ENCODE measurements at regions not wholly inside any gene's neighbourhood (a gene's known extent, or its start where the extent isn't known, plus 50 kb on each side); places are given as distances from the start of the nearest gene placed in this dataset.

GRCh38 chr5:25851301-25851700 is 1187.1 kb downstream of the CDH9 start:
- DNase-seq (ENCODE audit: low read depth): no peak
- no peak for TF ChIP-seq MAX (IDR thresholded peaks at IDR 0.05; ENCODE audit: low read depth, low read length)
- TF ChIP-seq MYC (IDR thresholded peaks at IDR 0.05; ENCODE audit: low read depth, low read length): no peak
- TF ChIP-seq POLR2A (IDR thresholded peaks at IDR 0.05; ENCODE audit: extremely low read depth, insufficient read length): no peak
- TF ChIP-seq CTCF (IDR thresholded peaks at IDR 0.05; ENCODE audit: low read depth, low read length): no peak
- no peak overlapping the region for H3K4me3 ChIP-seq (ENCODE audit: low read depth, low read length)

- H3K4me3 ChIP-seq (ENCODE audit: low read depth, low read length): no peak overlapping the region
- no peak for DNase-seq (ENCODE audit: low read depth)
- TF ChIP-seq POLR2A (IDR thresholded peaks at IDR 0.05; ENCODE audit: extremely low read depth, insufficient read length): no peak
- no peak for TF ChIP-seq CTCF (IDR thresholded peaks at IDR 0.05; ENCODE audit: low read depth, low read length)
- no peak for TF ChIP-seq MYC (IDR thresholded peaks at IDR 0.05; ENCODE audit: low read depth, low read length)
- no peak for TF ChIP-seq MAX (IDR thresholded peaks at IDR 0.05; ENCODE audit: low read depth, low read length)
These were observed 1187.8 kb downstream of the CDH9 start for GRCh38 chr5:25850581-25850980.

DNA sequence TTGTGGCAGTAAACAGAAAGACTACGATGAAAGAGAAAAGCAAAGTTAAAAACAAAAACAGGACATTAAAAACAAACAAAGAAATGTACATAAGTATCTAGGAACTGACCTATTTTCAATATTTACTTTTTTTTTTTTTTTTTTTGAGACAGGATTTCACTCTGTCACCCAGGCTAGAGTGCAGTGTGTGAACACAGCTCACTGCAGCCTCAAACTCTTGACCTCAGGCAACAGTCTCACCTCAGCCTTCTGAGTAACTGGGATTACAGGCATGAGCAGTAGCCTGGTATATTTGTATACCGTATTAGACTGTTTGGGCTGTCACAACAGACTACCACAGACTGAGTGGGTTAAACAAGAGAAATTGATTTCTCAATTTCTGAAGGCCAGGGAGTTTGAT is 1189.1 kb downstream of the CDH9 start:
- no peak overlapping the region for H3K4me3 ChIP-seq (ENCODE audit: low read depth, low read length)
- DNase-seq (ENCODE audit: low read depth): no peak
- TF ChIP-seq CTCF (IDR thresholded peaks at IDR 0.05; ENCODE audit: low read depth, low read length) (no peak), MYC (IDR thresholded peaks at IDR 0.05; ENCODE audit: low read depth, low read length) (no peak), MAX (IDR thresholded peaks at IDR 0.05; ENCODE audit: low read depth, low read length) (no peak), POLR2A (IDR thresholded peaks at IDR 0.05; ENCODE audit: extremely low read depth, insufficient read length) (no peak)

GRCh38 chr5:25823330-25823873 is 1178.6 kb upstream of the CDH10 start:
- H3K4me3 ChIP-seq (ENCODE audit: low read depth, low read length): no peak overlapping the region
- TF ChIP-seq CTCF (IDR thresholded peaks at IDR 0.05; ENCODE audit: low read depth, low read length): no peak
- TF ChIP-seq POLR2A (IDR thresholded peaks at IDR 0.05; ENCODE audit: extremely low read depth, insufficient read length): no peak
- TF ChIP-seq MAX (IDR thresholded peaks at IDR 0.05; ENCODE audit: low read depth, low read length): no peak
- TF ChIP-seq MYC (IDR thresholded peaks at IDR 0.05; ENCODE audit: low read depth, low read length): no peak
- DNase-seq (ENCODE audit: low read depth): no peak

All from NB4 (cell line).